ENCODE measurements at regions not wholly inside any gene's neighbourhood (a gene's known extent, or its start where the extent isn't known, plus 50 kb on each side); places are given as distances from the start of the nearest gene placed in this dataset.

DNA sequence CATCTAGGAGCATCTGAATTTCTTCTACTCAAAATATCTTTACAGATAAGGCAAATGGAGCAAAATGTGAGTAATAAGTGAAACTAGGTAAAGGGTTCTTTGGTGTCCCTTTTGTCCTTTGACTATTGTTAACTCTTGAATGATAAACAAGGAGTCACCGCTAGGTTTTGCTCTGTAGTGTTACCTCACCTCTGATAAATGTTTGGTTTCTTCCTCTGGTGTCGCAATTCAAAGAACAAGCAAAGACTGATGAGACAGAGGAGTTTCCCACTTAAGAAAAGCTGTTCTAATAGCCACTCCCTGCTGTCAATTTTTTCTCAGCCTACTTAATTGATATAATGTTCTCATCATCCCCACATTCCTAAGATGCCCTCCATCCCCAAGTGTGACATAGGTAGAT, 925.9 kb downstream of the IGSF11 start:
- no peak for DNase-seq
- H3K27me3 ChIP-seq (ENCODE audit: control insufficient read depth in 3 of 3, insufficient read depth in 3 of 3, low read length in 2 of 3), result no peaks in the 10 kb centered on the region
- no peaks in the 10 kb centered on the region for H3K36me3 ChIP-seq (ENCODE audit: control insufficient read depth in 4 of 4, insufficient read depth in 4 of 4, low read length in 4 of 4)
- no peak overlapping the region for H3K4me3 ChIP-seq
- no peaks in the 10 kb centered on the region for H3K4me1 ChIP-seq (ENCODE audit: control insufficient read depth in 5 of 5, insufficient read depth in 5 of 5, low read length in 5 of 5)
- no peak overlapping the region for H3K27ac ChIP-seq (ENCODE audit: low read depth in 1 of 2, low read length in 1 of 2)
- 68 to 77% methylated on average over 2 of the region's 2 CpGs for WGBS, 2 donors
- ATAC-seq (ENCODE audit: insufficient read depth, low FRiP score), result no peak
- H3K9ac ChIP-seq (ENCODE audit: insufficient read depth in 1 of 2, low read length in 2 of 2), result no peak overlapping the region
- H3K9me3 ChIP-seq (ENCODE audit: control insufficient read depth in 4 of 4, insufficient read depth in 3 of 4, low read length in 3 of 4), result peaks cover 0 to 2% (median 0%) of the 10 kb centered on the region in 4 donors
- TF ChIP-seq, protein P1, sequence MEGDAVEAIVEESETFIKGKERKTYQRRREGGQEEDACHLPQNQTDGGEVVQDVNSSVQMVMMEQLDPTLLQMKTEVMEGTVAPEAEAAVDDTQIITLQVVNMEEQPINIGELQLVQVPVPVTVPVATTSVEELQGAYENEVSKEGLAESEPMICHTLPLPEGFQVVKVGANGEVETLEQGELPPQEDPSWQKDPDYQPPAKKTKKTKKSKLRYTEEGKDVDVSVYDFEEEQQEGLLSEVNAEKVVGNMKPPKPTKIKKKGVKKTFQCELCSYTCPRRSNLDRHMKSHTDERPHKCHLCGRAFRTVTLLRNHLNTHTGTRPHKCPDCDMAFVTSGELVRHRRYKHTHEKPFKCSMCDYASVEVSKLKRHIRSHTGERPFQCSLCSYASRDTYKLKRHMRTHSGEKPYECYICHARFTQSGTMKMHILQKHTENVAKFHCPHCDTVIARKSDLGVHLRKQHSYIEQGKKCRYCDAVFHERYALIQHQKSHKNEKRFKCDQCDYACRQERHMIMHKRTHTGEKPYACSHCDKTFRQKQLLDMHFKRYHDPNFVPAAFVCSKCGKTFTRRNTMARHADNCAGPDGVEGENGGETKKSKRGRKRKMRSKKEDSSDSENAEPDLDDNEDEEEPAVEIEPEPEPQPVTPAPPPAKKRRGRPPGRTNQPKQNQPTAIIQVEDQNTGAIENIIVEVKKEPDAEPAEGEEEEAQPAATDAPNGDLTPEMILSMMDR (IDR thresholded peaks at IDR 0.05; ENCODE audit: control extremely low read depth, extremely low read depth), result no peak

DNA sequence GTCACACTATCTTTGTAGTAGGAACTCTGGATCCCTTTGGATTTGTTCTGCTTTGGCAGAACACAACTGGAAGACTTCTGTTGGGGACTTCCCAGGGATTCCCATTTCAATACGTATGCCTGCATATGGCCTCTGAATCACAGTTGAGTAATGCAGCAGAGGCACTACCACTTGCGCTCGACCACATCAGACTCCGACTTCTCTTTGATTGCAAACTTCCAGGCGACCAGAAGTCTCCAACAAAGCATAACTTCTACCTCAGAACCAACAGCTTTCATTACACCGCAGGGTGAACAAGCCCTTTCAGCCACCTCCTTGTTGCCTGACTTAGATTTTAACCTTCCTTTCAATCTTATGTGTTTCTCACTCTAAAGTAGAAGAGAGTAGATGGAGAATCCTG, 924.4 kb downstream of the IGSF11 start:
- TF ChIP-seq, protein P1 (IDR thresholded peaks at IDR 0.05; ENCODE audit: control extremely low read depth, extremely low read depth), result no peak
- H3K27ac ChIP-seq (ENCODE audit: low read depth in 1 of 2, low read length in 1 of 2), result no peak overlapping the region
- 89 to 92% methylated on average over 6 of the region's 6 CpGs for WGBS, 2 donors
- H3K9me3 ChIP-seq (ENCODE audit: control insufficient read depth in 4 of 4, insufficient read depth in 3 of 4, low read length in 3 of 4), result peaks cover 0 to 2% (median 0%) of the 10 kb centered on the region in 4 donors
- H3K27me3 ChIP-seq (ENCODE audit: control insufficient read depth in 3 of 3, insufficient read depth in 3 of 3, low read length in 2 of 3), result no peaks in the 10 kb centered on the region
- no peaks in the 10 kb centered on the region for H3K4me1 ChIP-seq (ENCODE audit: control insufficient read depth in 5 of 5, insufficient read depth in 5 of 5, low read length in 5 of 5)
- no peak overlapping the region for H3K4me3 ChIP-seq
- no peak for DNase-seq
- H3K9ac ChIP-seq (ENCODE audit: insufficient read depth in 1 of 2, low read length in 2 of 2), result no peak overlapping the region
- H3K36me3 ChIP-seq (ENCODE audit: control insufficient read depth in 4 of 4, insufficient read depth in 4 of 4, low read length in 4 of 4), result no peaks in the 10 kb centered on the region
- ATAC-seq (ENCODE audit: insufficient read depth, low FRiP score), result no peak

GRCh38 chr3:118116991-118117390, 917.7 kb downstream of the IGSF11 start:
- no peak for ATAC-seq (ENCODE audit: insufficient read depth, low FRiP score)
- TF ChIP-seq, protein P1 (IDR thresholded peaks at IDR 0.05; ENCODE audit: control extremely low read depth, extremely low read depth), result no peak
- peak in 1 of 3 donors; percentile 7 for DNase-seq
- no peaks in the 10 kb centered on the region for H3K4me1 ChIP-seq (ENCODE audit: control insufficient read depth in 5 of 5, insufficient read depth in 5 of 5, low read length in 5 of 5)
- no peaks in the 10 kb centered on the region for H3K27me3 ChIP-seq (ENCODE audit: control insufficient read depth in 3 of 3, insufficient read depth in 3 of 3, low read length in 2 of 3)
- H3K4me3 ChIP-seq, result no peak overlapping the region
- H3K27ac ChIP-seq (ENCODE audit: low read depth in 1 of 2, low read length in 1 of 2), result no peak overlapping the region
- no peak overlapping the region for H3K9ac ChIP-seq (ENCODE audit: insufficient read depth in 1 of 2, low read length in 2 of 2)
- WGBS, 2 donors, result 57 to 67% methylated on average over 3 of the region's 3 CpGs
- peaks cover 0 to 2% (median 0%) of the 10 kb centered on the region in 4 donors for H3K9me3 ChIP-seq (ENCODE audit: control insufficient read depth in 4 of 4, insufficient read depth in 3 of 4, low read length in 3 of 4)
- H3K36me3 ChIP-seq (ENCODE audit: control insufficient read depth in 4 of 4, insufficient read depth in 4 of 4, low read length in 4 of 4), result no peaks in the 10 kb centered on the region

- H3K36me3 ChIP-seq (ENCODE audit: control insufficient read depth in 4 of 4, insufficient read depth in 4 of 4, low read length in 4 of 4), result no peaks in the 10 kb centered on the region
- H3K27ac ChIP-seq (ENCODE audit: low read depth in 1 of 2, low read length in 1 of 2), result no peak overlapping the region
- H3K4me3 ChIP-seq, result no peak overlapping the region
- ATAC-seq (ENCODE audit: insufficient read depth, low FRiP score) (no peak), DNase-seq (no peak)
- 81 to 87% methylated on average over 2 of the region's 2 CpGs for WGBS, 2 donors
- TF ChIP-seq, protein P1 (IDR thresholded peaks at IDR 0.05; ENCODE audit: control extremely low read depth, extremely low read depth), result no peak
- no peaks in the 10 kb centered on the region for H3K4me1 ChIP-seq (ENCODE audit: control insufficient read depth in 5 of 5, insufficient read depth in 5 of 5, low read length in 5 of 5)
- no peaks in the 10 kb centered on the region for H3K9me3 ChIP-seq (ENCODE audit: control insufficient read depth in 4 of 4, insufficient read depth in 3 of 4, low read length in 3 of 4)
- no peak overlapping the region for H3K9ac ChIP-seq (ENCODE audit: insufficient read depth in 1 of 2, low read length in 2 of 2)
- H3K27me3 ChIP-seq (ENCODE audit: control insufficient read depth in 3 of 3, insufficient read depth in 3 of 3, low read length in 2 of 3), result no peaks in the 10 kb centered on the region
These were observed 907.9 kb downstream of the IGSF11 start for GRCh38 chr3:118126751-118127150.
